Pancreas (tissue), 10 donors: ENCODE measurements at regions not wholly inside any gene's neighbourhood (a gene's known extent, or its start where the extent isn't known, plus 50 kb on each side); places are given as distances from the start of the nearest gene placed in this dataset.

Source experiments
- ATAC-seq, 4 donors: fragments of 200-7000 bp; cut with Tn5 transposase; one replicate each; pipeline versions ENCODE4 v1.8.0 to v1.9.1; 2020; ENCODE audit warnings: mild to moderate bottlenecking in 4 of 4, moderate library complexity in 4 of 4
- DNase-seq, 6 donors: peaks; one replicate each; pipeline ENCODE4 v3.0.0-alpha.2; 2020
- FAIRE-seq: peaks from 2 replicates; lab custom pipeline; 2012; peaks lifted over from hg19 to GRCh38; lab: Jason Lieb, UNC
- H3K27ac ChIP-seq, 4 donors: fragments of 200-600 bp; sonication (generic); 1 replicate in 3 of 4; 2 replicates in 1 of 4; pipeline versions ENCODE4 v1.5.0 to v1.8.0; 2020
- H3K27me3 ChIP-seq, 4 donors: fragments of 200-600 bp; one replicate each; pipeline ENCODE4 v1.8.0; 2021
- H3K36me3 ChIP-seq, 3 donors: fragments of 200-600 bp; sonication (generic) in 1 of 3; one replicate each; pipeline versions ENCODE4 v1.5.0 to v1.8.0; 2020 to 2021
- H3K4me1 ChIP-seq, 3 donors: fragments of 200-600 bp; one replicate each; pipeline ENCODE4 v1.8.0; 2021
- H3K4me3 ChIP-seq, 4 donors: fragments of 200-600 bp; sonication (generic) in 2 of 4; one replicate each; pipeline versions ENCODE4 v1.5.0 to v1.8.0; 2020 to 2021
- H3K9me3 ChIP-seq, 4 donors: fragments of 200-600 bp; one replicate each; pipeline ENCODE4 v1.8.0; 2021
- CTCF ChIP-seq, 4 donors: fragments of 200-600 bp; sonication (generic) in 3 of 4; IDR thresholded peaks; one replicate each; pipeline versions ENCODE4 v1.5.0 to v1.8.0; 2021; ENCODE audit warnings: antibody characterized with exemption in 4 of 4
- WGBS, 2 donors: extraction: QIAGEN DNeasy Blood & Tissue Kit; methylation state at CpG; one replicate each; pipeline ENCODE4 v1.1.7; 2013; 5-methylcytosine and 5-hydroxymethylcytosine counted together
- intact Hi-C, 3 donors: fragments of 100-400 bp; cut with DNase I; formaldehyde crosslinking; loops; one replicate each; pipeline versions ENCODE4 v1.11.1 to v1.14.2; 2022
- donor health status: healthy with polysubstance abuse.
- donor health status: DM: no; HTN: no; CAD: no; lungs with moderate emphysema.
- donor health status: DM: no; HTN: no; CAD: no.
- donor health status: control.
- donor health status: control.
- donor health status: Bipolar disorder and iron deficiency.
- donor health status: DM: yes; HTN: yes; CAD: no.
- donor health status: DM: no; HTN: no; CAD: no.
- donor health status: DM: no; HTN: no; CAD: no.
- donor health status: DM: yes; HTN: yes; CAD: no.

- DNase-seq: peak in 1 of 6 donors; percentile 53
- no peak overlapping the region for H3K27ac ChIP-seq
These were observed 186.2 kb upstream of the C14orf180 start for GRCh38 chr14:104393199-104393897.

GRCh38 chr14:104393898-104394381 is 185.6 kb upstream of the C14orf180 start:
- H3K4me1 ChIP-seq: no peaks in the 10 kb centered on the region
- no peak for TF ChIP-seq CTCF (IDR thresholded peaks at IDR 0.05)
- no peaks in the 10 kb centered on the region for H3K36me3 ChIP-seq
- H3K27me3 ChIP-seq: no peaks in the 10 kb centered on the region
- intact Hi-C loops: no loop called here
- FAIRE-seq: no peak
- 58 to 67% methylated on average over 10 of the region's 10 CpGs for WGBS, 2 donors
- H3K4me3 ChIP-seq: no peak overlapping the region
- no peak for ATAC-seq
- no peak overlapping the region for H3K27ac ChIP-seq
- peak in 2 of 6 donors; percentile 8 to 50 for DNase-seq
- no peaks in the 10 kb centered on the region for H3K9me3 ChIP-seq

More at GRCh38 chr14:104393199-104393897, 186.2 kb upstream of the C14orf180 start:
- Histone ChIP-seq H3K27me3 (no peaks in the 10 kb centered on the region), H3K9me3 (no peaks in the 10 kb centered on the region), H3K4me1 (no peaks in the 10 kb centered on the region), H3K36me3 (no peaks in the 10 kb centered on the region), H3K4me3 (no peak overlapping the region)
- WGBS, 2 donors: 74 to 81% methylated on average over 18 of the region's 18 CpGs
- no peak for FAIRE-seq
- ATAC-seq: no peak
- intact Hi-C loops: no loop called here
- TF ChIP-seq CTCF (IDR thresholded peaks at IDR 0.05): no peak

- intact Hi-C loops: no loop called here
- no peak overlapping the region for H3K4me3 ChIP-seq
- no peak for ATAC-seq
- WGBS, 2 donors: 43 to 52% methylated on average over 13 of the region's 13 CpGs
- no peaks in the 10 kb centered on the region for H3K9me3 ChIP-seq
- peak in 1 of 6 donors; percentile 38 for DNase-seq
- H3K36me3 ChIP-seq: no peaks in the 10 kb centered on the region
- H3K27ac ChIP-seq: no peak overlapping the region
- no peaks in the 10 kb centered on the region for H3K4me1 ChIP-seq
- no peaks in the 10 kb centered on the region for H3K27me3 ChIP-seq
- TF ChIP-seq CTCF (IDR thresholded peaks at IDR 0.05): no peak
- no peak for FAIRE-seq
These were observed 185.1 kb upstream of the C14orf180 start for GRCh38 chr14:104394409-104394851.

GRCh38 chr14:104395276-104395675 is 184.3 kb upstream of the C14orf180 start:
- H3K27me3 ChIP-seq: no peaks in the 10 kb centered on the region
- no peak for ATAC-seq
- FAIRE-seq: no peak
- H3K4me1 ChIP-seq: no peaks in the 10 kb centered on the region
- H3K9me3 ChIP-seq: no peaks in the 10 kb centered on the region
- H3K36me3 ChIP-seq: no peaks in the 10 kb centered on the region
- no peak overlapping the region for H3K4me3 ChIP-seq
- TF ChIP-seq CTCF (IDR thresholded peaks at IDR 0.05): no peak
- DNase-seq: peak in 1 of 6 donors; percentile 19
- intact Hi-C loops: no loop called here
- WGBS, 2 donors: 46 to 53% methylated on average over 6 of the region's 6 CpGs
- no peak overlapping the region for H3K27ac ChIP-seq
